Frontal cortex (tissue), 3 donors: ENCODE measurements at regions not wholly inside any gene's neighbourhood (a gene's known extent, or its start where the extent isn't known, plus 50 kb on each side); places are given as distances from the start of the nearest gene placed in this dataset.
A peak's percentile ranks its signal among the peaks of the same experiment; 100 is the strongest.
"Not testable (repeated sequence)": the region's sequence is repeated elsewhere in the genome, so short reads cannot be mapped to it uniquely, and the experiment has no call there.

Experiments used
- DNase-seq, 2 donors: peaks; one replicate each; pipeline ENCODE4 v3.0.0; 2012; ENCODE audit warnings: low spot score in 2 of 2
- FAIRE-seq: peaks from 2 replicates; lab custom pipeline; 2012; peaks lifted over from hg19 to GRCh38; lab: Jason Lieb, UNC
- donor health status: control.
- donor health status: control.
- donor health status: control.

GRCh38 chr22:25447686-25448434, 116.6 kb upstream of the GRK3 start:
- FAIRE-seq (no peak), DNase-seq (peak; percentile 76 to 88)

GRCh38 chr22:25448435-25449051, 115.9 kb upstream of the GRK3 start:
- peak in 1 of 2 donors; percentile 22 for DNase-seq
- FAIRE-seq: no peak

DNA sequence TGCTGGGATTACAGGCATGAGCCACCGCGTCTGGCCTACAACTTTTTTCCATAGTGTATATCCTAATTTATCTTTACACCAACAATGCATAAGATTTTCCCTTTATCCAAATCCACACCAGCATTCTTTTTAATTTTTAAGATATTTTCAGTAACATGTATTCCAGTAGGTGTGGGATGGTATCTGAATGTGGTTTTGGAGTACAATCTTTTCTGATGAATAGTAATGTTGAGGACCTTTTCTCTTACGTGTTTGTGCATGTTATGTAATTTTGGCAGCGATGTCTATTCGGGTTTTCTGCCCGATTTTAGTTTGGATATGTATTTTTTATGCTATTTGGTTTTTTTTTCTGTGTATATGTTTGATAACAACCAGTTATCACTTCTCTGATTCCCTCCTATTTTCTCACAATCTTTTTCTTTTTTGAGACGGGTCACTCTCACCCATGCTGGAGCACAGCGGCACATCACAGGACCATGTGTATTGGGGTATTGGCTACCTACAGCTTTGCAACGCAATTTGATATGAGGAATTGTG, 114.6 kb upstream of the GRK3 start:
- DNase-seq: no peak
- no peak for FAIRE-seq

DNA sequence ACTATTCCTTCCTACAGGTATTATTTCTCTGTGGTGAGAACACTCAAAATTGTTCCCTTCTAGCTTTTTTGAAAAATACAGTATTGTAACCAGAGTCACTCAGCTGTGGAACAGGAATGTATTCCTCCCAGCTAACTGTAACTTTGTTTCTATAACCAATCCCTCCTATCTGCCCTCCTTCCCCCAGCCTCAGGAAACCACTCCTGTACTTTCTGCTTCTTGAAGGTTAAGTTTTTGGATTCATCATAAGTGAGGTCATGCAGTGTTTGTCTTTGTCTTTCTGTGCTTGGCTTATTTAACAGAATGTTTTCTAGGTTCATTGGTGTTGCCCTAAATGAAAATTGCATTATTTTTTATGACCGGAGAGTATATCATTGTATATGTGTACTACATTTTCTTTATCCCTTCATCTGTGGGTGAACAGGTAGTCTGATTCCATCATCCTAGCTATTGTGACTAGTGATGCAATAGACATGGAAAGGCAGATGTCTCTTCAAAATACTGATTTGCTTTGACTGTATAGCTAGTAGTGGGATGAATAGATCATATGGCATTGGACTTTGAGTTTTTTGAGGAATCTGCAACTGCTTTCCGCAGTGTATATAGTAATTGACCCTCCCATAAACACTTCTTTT, 112.9 kb upstream of the GRK3 start:
- FAIRE-seq (no peak), DNase-seq (no peak)

DNA sequence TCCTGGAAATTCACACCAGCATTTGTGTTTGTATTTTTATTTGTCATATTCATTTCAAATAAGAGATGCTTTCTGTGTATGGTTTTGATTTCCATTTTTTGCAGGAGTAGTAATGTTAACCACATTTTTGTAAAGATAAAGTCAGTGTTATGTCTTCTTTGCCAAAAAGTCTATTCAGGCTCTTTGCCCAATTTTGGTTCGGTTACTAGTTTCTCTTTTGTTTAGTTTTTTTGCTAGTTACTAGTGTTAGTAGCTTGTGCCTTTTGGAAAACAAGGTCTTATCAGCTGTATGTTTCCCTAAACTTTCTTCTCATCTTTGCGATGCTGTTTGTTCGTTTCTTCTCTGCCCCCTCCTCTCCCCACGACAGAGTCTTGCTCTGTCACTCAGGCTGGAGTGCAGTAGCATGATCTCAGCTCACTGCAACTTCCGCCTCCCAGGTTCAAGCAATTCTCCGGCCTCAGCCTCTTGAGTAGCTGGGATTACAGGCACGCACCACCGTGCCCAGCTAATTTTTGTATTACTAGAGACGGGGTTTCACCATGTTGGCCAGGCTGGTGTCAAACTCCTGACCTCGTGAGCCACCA, 112.3 kb upstream of the GRK3 start:
- FAIRE-seq: no peak
- DNase-seq: no peak

GRCh38 chr22:25453058-25453457, 111.4 kb upstream of the GRK3 start:
- no peak for FAIRE-seq
- DNase-seq: no peak

- DNase-seq (no peak), FAIRE-seq (no peak)
Measured at GRCh38 chr22:25453557-25453956, 110.9 kb upstream of the GRK3 start.

- FAIRE-seq, DNase-seq: not testable (repeated sequence)
Measured at GRCh38 chr22:25456300-25457043, 108.0 kb upstream of the GRK3 start.

- DNase-seq, FAIRE-seq: not testable (repeated sequence)
Measured at GRCh38 chr22:25458631-25459030, 105.8 kb upstream of the GRK3 start.

DNA sequence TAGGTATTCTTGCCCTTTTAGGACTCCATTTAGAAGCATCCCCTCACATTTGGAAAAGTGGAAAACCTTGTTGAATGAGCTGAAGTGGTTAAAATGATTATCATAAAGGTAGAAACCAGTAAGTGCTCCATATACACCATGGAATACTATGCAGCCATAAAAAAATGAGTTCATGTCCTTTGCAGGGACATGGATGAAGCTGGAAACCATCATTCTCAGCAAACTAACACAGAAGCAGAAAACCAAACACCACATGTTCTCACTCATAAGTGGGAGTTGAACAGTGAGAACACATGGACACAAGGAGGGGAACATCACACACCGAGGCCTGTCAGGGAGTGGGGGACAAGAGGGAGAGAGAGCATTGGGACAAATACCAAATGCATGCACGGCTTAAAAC, 103.8 kb upstream of the GRK3 start:
- not testable (repeated sequence) for DNase-seq, FAIRE-seq

GRCh38 chr22:25461301-25461700, 103.2 kb upstream of the GRK3 start:
- FAIRE-seq: no peak
- DNase-seq: no peak

- DNase-seq: peak; percentile 59 to 86
- not testable (repeated sequence) for FAIRE-seq
Measured at GRCh38 chr22:25462474-25463346, 101.8 kb upstream of the GRK3 start.

DNA sequence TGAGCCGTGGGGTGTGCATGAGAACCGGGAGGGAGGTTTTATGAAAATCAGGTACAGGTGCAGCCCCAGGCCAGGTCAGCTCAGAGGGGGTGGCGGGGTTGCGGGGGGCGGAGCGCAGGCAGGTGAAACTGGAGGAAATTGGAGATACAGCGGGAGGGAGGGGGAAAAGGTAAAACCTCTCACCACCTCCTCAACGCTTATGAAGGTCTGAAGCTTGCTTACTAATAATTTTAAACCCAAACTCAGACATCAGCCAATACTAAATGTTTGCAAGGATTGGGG, 101.2 kb upstream of the GRK3 start:
- FAIRE-seq, DNase-seq: not testable (repeated sequence)

DNA sequence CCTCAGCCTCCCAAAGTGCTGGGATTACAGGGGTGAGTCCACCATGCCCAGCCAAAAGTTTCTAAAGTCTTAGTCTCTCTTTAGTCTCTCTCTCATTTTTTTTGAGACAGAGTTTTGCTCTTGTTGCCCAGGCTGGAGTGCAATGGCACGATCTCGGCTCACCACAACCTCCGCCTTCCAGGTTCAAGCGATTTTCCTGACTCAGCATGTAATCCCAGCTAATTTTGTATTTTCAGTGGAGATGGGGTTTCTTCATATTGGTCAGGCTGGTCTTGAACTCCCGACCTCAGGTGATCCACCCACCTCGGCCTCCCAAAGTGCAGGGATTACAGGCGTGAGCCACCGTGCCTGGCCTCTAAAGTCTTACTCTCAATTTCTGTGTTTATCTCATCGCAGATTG, 100.1 kb upstream of the GRK3 start:
- not testable (repeated sequence) for FAIRE-seq, DNase-seq

GRCh38 chr22:25465949-25466348, 98.5 kb upstream of the GRK3 start:
- FAIRE-seq (no peak), DNase-seq (no peak)

DNA sequence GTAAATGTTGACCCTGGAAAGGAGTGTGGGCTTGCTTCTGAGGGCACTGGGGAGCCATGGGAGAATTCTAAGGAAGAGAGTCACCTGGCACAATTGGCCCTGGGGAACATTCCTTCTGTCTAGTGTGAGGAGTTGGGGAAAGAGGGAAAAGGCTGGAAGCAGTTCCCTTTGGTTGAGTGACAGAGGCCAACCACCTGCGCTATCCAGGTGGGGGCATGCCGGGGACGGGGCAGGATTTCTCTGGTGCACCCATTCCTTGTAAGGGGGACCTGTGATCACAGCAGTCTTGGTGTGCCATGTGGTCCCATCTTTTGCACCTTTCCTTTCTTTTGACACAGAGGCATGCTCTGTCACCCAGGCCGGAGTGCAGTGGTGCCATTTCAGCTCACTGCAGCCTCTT, 92.1 kb upstream of the GRK3 start:
- DNase-seq: no peak
- no peak for FAIRE-seq

DNA sequence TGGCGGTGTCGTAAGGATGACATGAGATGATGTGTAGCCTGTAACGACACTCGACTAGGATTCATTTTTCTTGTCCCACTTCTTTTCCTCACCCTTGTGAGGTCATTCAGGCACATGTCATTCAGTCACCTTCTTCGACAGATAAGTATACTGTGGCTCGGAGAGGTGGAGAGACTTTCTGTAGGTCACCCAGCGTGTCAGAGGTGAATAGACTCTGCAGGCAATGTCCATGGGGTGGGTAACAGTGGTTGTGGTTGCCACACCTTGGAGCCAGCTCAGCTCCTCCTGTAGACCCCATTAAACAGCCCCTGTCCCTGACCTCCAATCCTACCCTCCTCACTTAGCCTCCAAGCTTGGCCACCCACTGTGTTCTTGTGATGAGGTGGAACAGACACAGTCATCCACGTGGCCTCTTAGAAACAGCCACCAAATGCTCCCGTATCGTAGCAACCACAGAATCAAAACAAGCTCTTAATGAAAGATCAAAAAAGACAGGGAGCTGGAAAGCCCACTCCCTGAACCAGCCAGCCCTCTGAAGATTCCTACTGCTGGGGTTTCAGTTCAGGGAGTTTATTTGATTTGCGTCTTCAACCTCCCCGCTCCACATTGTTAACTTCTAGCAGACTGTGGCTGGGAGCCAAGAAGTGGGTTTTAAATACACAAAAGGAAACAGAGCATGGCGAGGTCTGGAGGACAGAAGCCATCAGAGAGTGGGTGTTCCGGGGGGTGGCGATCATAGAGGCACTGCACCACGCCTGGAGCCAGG, 89.0 kb upstream of the GRK3 start:
- no peak for FAIRE-seq

DNA sequence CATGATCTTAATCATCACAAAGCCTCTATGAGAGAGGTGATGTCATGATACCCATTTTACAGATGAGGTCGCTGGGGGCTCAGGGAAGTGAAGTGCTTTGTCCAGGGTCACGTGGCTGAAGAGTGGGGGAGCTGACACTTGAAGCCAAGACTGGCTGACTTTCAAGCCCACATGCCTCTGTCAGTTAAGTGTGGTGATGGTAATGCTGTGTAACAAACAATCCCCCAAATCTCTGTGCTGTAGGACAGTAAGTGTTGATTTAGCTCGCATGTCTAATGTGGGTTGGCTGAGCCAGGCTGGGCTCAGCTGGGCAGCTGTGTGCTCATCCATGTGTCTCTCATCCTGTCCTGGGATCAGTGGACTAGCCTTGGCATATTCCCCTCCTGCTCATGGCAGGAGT, 87.1 kb upstream of the GRK3 start:
- DNase-seq (no peak), FAIRE-seq (no peak)

More for the DNA sequence above, 89.0 kb upstream of the GRK3 start:
- no peak for DNase-seq
